GM18519 (cell line): ENCODE measurements at regions not wholly inside any gene's neighbourhood (a gene's known extent, or its start where the extent isn't known, plus 50 kb on each side); places are given as distances from the start of the nearest gene placed in this dataset.
"Not testable (repeated sequence)": the region's sequence is repeated elsewhere in the genome, so short reads cannot be mapped to it uniquely, and the experiment has no call there.

ENCODE experiments used
- ATAC-seq: cut with Tn5 transposase; IDR thresholded peaks from one replicate; pipeline ENCODE4 v1.9.1; 2021; ENCODE audit warnings: mild to moderate bottlenecking, moderate library complexity; ENCODE audit not compliant: unreplicated experiment, low FRiP score

- no peak for ATAC-seq
Measured at GRCh38 chr2:83238111-83238510, 1221.0 kb downstream of the SUCLG1 start.

GRCh38 chr2:83234246-83234645, 1224.8 kb downstream of the SUCLG1 start:
- no peak for ATAC-seq

GRCh38 chr2:83233781-83234180, 1225.3 kb downstream of the SUCLG1 start:
- ATAC-seq = no peak

GRCh38 chr2:83233326-83233725, 1225.8 kb downstream of the SUCLG1 start:
- ATAC-seq = no peak

GRCh38 chr2:83229443-83229842, 1229.6 kb downstream of the SUCLG1 start:
- ATAC-seq = no peak

- ATAC-seq = no peak
Measured at GRCh38 chr2:83224591-83225200, 1234.4 kb downstream of the SUCLG1 start.

GRCh38 chr2:83221258-83221657, 1237.8 kb downstream of the SUCLG1 start:
- ATAC-seq = no peak

- no peak for ATAC-seq
Measured at GRCh38 chr2:83217854-83218253, 1241.2 kb downstream of the SUCLG1 start.

- ATAC-seq = no peak
Measured at GRCh38 chr2:83196225-83196624, 1262.9 kb downstream of the SUCLG1 start.

GRCh38 chr2:83191316-83191715, 1267.8 kb downstream of the SUCLG1 start:
- no peak for ATAC-seq

GRCh38 chr2:83186105-83186760, 1272.8 kb downstream of the SUCLG1 start:
- no peak for ATAC-seq

GRCh38 chr2:83180862-83181530, 1278.1 kb downstream of the SUCLG1 start:
- not testable (repeated sequence) for ATAC-seq

- ATAC-seq = no peak
Measured at GRCh38 chr2:83176539-83176938, 1282.5 kb downstream of the SUCLG1 start.

- no peak for ATAC-seq
Measured at GRCh38 chr2:83172841-83173240, 1286.2 kb downstream of the SUCLG1 start.

GRCh38 chr2:83168377-83168776, 1290.7 kb downstream of the SUCLG1 start:
- no peak for ATAC-seq

GRCh38 chr2:83162421-83162820, 1296.7 kb downstream of the SUCLG1 start:
- ATAC-seq = no peak

- no peak for ATAC-seq
Measured at GRCh38 chr2:83160571-83160970, 1298.5 kb downstream of the SUCLG1 start.

- ATAC-seq = no peak
Measured at GRCh38 chr2:83155826-83156225, 1303.3 kb downstream of the SUCLG1 start.

GRCh38 chr2:83143946-83144345, 1315.1 kb downstream of the SUCLG1 start:
- ATAC-seq = no peak

- no peak for ATAC-seq
Measured at GRCh38 chr2:83142934-83143333, 1316.1 kb downstream of the SUCLG1 start.

- ATAC-seq = no peak
Measured at GRCh38 chr2:83115606-83116005, 1343.5 kb downstream of the SUCLG1 start.

GRCh38 chr2:83115155-83115554, 1343.9 kb downstream of the SUCLG1 start:
- no peak for ATAC-seq
